Lung microvascular endothelial cell (primary cell): ENCODE measurements at regions not wholly inside any gene's neighbourhood (a gene's known extent, or its start where the extent isn't known, plus 50 kb on each side); places are given as distances from the start of the nearest gene placed in this dataset.

ENCODE experiments used
- DNase-seq, 2 donors: peaks; one replicate each; pipeline versions ENCODE4 v3.0.0 to v3.0.0-alpha.2; 2010; ENCODE audit warnings: low read depth in 2 of 2

GRCh38 chr11:113634940-113635575 is 71.0 kb downstream of the TMPRSS5 start:
- no peak for DNase-seq

DNA sequence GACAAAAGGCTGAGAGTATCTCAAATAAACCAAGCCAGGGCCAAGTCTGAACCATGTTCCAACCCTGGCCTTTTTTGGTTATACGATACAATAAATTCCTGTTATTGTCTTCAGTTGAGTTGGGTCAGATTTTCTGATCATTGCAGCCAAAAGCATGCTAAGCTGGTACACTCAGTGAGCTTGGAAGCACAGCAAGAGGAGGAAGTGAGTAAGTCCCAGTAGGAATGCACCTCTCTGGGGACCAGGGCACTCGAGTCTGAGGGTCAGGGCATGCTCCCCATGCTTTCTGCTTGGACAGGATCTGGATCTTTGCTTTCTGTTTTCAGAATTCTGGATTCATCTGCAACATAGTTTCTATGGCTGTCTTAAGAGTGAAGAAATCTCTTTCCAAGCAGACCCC is 73.1 kb downstream of the TMPRSS5 start:
- DNase-seq, result peak; percentile 6 to 40

GRCh38 chr11:113629562-113629961 is 76.5 kb downstream of the TMPRSS5 start:
- no peak for DNase-seq

GRCh38 chr11:113628912-113629311 is 77.2 kb downstream of the TMPRSS5 start:
- DNase-seq, result no peak

- DNase-seq, result no peak
Measured at GRCh38 chr11:113627946-113628345, 78.2 kb downstream of the TMPRSS5 start.

GRCh38 chr11:113627297-113627696 is 78.8 kb downstream of the TMPRSS5 start:
- no peak for DNase-seq

GRCh38 chr11:113626736-113627135 is 79.4 kb downstream of the TMPRSS5 start:
- DNase-seq, result no peak

- DNase-seq, result no peak
Measured at GRCh38 chr11:113623114-113623513, 83.0 kb downstream of the TMPRSS5 start.

DNA sequence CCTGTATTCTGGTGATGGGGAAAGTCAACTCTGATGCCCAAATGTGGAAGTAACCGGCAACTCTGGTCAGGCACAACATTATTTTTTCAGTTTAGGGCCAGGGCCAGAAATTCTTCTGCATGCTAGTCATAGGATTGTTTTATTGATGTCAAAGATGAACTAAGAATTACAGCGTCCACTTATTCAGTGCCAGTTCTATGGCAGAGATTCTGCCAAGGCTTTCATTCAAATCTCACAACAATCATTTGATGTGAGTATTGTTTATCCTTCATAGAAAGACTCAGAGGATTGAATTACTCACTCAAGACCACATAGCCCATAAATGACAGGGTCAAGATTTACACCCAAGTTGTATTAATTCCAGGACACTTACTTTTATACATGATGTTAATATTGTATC is 87.7 kb downstream of the TMPRSS5 start:
- peak in 1 of 2 donors; percentile 25 for DNase-seq

GRCh38 chr11:113615773-113616172 is 90.3 kb downstream of the TMPRSS5 start:
- no peak for DNase-seq

- no peak for DNase-seq
Measured at GRCh38 chr11:113615098-113615497, 91.0 kb downstream of the TMPRSS5 start.

GRCh38 chr11:113614097-113614496 is 92.0 kb downstream of the TMPRSS5 start:
- DNase-seq, result no peak

GRCh38 chr11:113613619-113614018 is 92.5 kb downstream of the TMPRSS5 start:
- DNase-seq, result no peak

DNA sequence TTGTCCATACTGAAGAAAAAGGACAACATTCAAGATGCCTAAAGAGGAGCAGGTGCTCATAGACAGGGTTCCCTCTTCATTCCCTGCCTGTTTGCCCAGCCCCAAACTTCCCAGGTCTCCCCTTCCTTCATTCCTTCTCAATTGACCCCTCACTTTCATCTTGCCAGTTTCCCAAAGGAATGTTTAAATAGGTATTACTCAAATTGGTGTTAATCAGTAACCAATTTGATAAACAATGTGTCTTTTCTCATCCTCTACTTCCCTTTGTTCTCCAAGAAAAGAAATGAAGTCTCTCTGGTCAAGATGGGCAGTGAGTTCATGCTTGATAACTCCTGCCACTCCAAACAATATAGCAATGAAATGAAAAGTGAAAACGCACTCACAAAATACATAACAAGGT is 101.9 kb downstream of the TMPRSS5 start:
- no peak for DNase-seq

GRCh38 chr11:113603277-113604059 is 102.6 kb downstream of the TMPRSS5 start:
- DNase-seq, result peak; percentile 31 to 76

DNA sequence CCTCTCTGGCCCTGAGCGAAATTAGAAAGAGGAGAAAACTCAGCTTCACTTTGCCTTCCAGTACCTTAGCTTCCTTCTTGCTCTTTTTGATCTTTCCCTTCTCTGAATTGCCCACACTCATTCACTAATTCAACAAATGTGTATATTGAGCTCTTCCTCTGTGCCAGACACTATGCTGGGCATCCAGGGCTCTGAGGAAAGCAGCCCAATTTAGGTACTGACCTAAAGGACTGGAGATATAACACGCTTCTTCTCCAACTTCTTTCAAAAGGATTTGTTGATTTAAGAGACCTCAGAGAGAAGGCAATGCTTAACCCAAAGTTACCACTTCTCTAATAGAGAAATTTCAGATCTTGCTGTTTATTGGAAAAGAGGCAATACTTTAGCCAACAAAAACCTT is 103.6 kb downstream of the TMPRSS5 start:
- no peak for DNase-seq

- no peak for DNase-seq
Measured at GRCh38 chr11:113596658-113597057, 109.5 kb downstream of the TMPRSS5 start.

DNA sequence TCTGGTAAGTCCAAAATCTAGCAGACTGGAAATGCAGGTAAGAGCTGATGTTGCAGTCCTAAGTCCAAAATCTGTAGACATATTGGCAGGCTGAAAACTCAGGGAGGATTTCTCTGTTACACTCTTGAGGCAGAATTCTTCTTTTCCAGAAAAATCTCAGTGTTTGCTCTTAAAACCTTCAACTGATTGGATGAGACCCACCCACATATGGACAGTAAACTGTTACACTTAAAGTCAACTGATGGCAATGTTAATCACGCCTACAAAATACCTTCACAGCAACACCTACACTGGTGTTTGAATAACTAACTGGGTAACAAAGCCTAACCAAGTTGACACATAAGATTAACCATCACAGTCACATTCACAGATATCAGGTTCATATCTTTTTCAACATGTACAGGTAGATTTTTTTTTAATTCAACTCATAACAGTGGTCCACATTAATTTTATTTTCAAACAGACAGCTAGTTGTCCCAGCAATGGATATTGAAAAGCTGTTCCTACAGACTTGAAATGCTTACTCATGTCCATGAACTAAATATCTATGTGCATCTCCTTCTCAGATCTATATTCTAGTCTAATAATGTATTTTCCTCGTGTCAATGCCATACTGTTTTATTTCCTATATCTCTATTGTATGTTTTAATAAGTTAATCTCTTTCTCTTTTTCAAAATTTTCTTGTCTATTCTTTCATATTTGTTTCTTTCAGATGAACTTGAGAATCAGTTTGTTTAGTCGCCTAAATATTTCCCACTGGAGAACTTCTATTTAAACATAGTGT is 110.1 kb downstream of the TMPRSS5 start:
- no peak for DNase-seq

- DNase-seq, result no peak
Measured at GRCh38 chr11:113593698-113594308, 112.3 kb downstream of the TMPRSS5 start.

GRCh38 chr11:113591117-113591516 is 115.0 kb downstream of the TMPRSS5 start:
- DNase-seq, result no peak

- DNase-seq, result peak in 1 of 2 donors; percentile 7
Measured at GRCh38 chr11:113587308-113587739, 112.1 kb upstream of the DRD2 start.

DNA sequence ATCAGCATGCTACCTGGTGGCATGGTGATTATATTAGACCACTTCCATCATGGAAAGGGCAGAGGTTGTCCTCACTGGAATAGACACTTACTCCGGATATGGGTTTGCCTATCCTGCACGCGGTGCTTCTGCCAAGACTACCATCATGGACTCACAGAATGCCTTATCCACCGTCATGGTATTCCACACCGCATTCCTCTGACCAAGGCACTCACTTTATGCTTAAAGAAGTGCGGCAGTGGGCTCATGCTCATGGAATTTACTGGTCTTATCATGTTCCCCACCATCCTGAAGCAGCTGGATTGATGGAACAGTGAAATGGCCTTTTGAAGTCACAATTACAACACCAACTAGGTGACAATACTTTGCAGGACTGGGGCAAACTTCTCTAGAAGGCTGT is 109.2 kb upstream of the DRD2 start:
- DNase-seq, result no peak
